Activated CD8-positive, alpha-beta memory T cell treated with anti-CD3 and anti-CD28 coated beads, Interleukin-2, amount 50 U/mL, for 48 hours (primary cell): ENCODE measurements at regions not wholly inside any gene's neighbourhood (a gene's known extent, or its start where the extent isn't known, plus 50 kb on each side); places are given as distances from the start of the nearest gene placed in this dataset.

Experiments
- DNase-seq: peaks from one replicate; pipeline ENCODE4 v3.0.0-alpha.2; 2020

DNA sequence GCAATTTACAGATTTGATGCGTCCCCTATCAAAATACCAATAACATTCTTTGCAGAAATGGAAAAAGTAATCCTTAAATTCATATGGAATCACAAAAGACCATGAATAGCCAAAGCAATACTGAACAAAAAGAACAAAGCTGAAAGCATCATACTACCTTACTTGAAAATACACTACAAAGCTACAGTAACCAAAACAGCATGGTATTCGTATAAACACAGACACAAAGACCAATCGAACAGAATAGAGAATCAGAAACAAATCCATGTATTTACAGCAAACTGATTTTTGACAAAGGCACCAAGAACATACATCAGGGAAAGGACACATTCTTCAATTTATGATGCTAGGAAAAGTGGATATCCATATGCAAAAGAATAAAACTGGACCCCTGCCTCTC, 206.5 kb upstream of the PDE10A start:
- DNase-seq = no peak

DNA sequence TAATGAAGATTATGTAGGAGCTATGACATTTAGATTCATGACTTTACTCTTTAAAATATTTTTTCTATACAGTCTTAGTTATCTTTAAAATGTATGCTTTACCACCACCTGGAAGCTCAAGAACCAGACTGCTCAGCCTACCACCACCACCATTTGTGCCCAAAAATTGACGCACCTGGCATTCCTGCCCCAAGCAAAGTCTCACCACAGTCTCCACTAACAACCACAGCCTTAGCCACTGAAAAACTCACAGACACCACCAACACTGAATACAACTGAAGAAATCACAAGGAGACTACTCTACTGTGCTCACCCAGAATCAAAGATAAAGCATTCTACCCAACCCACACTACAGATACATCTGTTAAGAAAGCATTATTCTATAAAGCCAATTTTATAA, 201.9 kb upstream of the PDE10A start:
- DNase-seq = no peak

DNA sequence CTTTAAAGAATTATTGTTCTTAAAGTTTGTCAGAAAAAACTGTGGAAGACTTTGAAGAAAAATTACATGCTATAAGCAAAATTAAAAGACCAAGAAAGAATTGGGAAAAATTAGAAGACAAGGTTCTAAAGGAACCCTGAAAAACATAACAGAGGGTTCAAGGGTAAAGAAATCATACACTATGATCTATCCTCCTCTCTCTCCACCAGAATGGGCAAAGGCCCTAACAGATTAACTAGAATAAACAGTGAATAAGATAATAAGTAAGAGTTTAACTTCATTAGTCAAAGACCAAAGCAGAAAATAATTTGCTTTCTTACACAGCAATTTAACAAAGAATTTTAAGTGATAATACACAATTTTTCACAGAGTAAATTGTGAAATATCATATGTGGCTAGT, 201.2 kb upstream of the PDE10A start:
- DNase-seq = no peak

DNA sequence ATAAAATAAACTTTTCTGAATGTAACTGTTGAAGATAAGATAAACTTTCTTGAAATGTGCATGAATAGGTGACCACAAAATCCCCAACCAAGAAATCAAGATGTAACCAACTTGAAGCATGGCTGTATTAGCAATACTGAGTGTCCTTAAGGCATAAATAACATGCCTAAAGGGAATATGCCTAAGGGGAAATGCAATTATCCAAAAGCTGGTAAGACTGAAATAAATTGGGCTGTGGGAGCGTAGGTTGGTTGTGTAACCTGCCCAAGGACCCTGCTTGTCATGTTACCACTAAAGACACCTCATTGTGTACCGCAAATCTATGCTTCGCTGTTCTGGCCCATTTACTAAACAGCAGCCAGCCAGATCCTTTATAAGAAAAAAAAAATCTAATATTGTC, 200.8 kb upstream of the PDE10A start:
- no peak for DNase-seq

DNA sequence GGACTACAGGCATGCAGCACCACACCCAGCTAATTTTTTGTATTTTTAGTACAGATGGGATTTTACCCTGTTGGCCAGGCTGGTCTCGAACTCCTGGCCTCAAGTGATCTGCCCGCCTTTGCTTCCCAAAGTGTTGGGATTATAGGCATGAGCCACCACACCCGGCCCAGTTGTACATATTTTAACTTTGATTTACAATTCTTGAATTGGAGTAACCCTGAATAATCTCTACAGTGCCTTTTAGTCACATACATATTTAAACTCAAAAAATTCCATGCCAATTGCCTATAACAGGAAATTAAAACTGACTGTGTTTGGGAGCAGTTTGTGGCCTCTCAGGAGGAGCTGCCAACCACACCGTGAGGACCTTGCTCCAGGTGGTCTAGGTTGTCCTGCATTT, 199.8 kb upstream of the PDE10A start:
- DNase-seq = no peak

DNA sequence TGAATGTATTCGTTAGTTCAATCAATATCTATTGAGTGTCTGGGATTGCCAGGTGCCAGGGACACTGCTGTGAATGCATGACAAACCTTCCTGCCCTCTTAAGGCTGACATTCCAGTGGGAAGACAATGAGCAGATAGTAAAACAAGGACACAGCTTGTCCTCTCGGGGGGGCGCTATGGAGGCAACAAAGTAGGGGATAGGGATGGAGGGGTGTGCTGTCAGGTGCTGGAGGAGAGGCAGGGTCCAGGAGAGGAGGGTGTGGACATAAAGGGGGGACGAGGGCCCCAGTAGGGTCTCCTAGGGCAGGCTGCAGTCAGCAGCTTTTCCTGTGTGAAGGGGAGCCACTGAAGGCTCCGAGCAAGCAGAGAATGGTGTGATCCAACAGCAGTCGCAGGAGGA, 198.2 kb upstream of the PDE10A start:
- no peak for DNase-seq

DNA sequence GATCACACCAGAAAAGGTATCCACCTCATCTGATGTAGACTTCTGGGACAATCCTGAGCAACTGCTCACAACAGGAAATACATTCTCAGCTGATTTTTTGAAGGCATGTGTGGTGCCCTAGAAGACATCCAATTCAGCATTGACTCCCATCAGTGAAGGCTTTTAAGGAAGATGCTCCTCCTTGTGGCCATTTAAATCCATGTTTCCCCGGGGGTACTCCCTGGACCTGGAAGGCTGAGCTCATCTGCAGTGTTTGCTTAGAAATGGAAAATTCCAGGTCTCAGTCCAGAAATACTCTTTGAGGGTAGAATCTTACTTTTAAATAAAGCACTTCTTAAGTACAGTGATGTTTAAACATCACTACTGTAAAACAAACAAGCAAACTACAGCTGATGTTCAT, 195.5 kb upstream of the PDE10A start:
- DNase-seq = no peak

DNA sequence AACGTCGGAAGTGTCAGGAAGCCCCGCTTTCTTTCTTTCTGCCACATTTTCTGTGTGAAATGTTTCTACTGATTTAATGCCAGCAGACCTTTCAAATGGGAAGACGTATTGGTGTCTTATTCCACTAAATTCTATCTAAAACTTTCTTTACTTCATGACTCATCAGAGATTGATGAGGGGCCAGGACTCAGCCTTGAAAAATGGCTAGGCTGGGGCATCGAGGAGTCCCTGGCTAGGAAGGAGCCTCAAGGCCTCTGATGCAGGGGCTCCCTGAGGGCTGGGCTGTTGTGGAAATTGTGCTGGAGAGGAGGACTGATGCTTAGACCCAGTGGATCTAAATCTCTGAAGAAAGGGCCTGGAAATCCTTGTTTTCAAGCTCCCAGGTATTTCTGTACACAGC, 192.8 kb upstream of the PDE10A start:
- no peak for DNase-seq

DNA sequence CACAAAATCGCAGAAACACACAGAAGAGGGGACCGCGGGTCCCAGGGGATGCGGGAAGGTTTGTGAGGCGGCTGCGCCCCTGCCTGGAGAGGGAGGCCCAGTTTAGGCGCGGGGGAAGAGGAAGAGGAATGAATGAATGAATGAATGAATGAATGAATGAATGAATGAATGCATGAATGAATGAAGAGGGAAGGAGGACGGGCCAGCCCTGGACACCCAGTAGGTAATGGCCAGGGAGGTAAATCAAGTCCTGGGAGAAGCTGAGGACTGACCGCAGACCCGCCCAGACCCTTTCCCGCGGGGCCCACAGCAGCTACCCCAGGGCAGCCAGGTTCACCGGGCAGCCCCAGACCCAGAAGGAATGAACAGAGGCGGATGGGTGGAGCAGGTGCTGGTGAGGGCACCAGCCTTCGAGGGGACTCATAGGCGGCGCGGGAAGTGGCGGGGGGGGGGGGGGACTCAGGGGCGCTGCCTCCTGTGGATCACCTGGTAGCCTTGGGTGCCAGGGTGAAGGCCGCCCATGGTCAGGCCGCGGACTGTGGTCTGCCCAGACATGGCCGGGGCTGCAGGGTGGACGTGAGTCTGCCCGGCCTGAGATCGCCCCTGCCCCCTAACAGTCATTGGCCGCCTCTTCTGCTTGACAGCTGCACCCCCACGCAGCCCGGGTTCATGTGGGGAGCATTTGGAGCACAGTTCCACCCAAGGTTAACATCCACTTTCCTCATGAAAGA, 192.0 kb upstream of the PDE10A start:
- no peak for DNase-seq

DNA sequence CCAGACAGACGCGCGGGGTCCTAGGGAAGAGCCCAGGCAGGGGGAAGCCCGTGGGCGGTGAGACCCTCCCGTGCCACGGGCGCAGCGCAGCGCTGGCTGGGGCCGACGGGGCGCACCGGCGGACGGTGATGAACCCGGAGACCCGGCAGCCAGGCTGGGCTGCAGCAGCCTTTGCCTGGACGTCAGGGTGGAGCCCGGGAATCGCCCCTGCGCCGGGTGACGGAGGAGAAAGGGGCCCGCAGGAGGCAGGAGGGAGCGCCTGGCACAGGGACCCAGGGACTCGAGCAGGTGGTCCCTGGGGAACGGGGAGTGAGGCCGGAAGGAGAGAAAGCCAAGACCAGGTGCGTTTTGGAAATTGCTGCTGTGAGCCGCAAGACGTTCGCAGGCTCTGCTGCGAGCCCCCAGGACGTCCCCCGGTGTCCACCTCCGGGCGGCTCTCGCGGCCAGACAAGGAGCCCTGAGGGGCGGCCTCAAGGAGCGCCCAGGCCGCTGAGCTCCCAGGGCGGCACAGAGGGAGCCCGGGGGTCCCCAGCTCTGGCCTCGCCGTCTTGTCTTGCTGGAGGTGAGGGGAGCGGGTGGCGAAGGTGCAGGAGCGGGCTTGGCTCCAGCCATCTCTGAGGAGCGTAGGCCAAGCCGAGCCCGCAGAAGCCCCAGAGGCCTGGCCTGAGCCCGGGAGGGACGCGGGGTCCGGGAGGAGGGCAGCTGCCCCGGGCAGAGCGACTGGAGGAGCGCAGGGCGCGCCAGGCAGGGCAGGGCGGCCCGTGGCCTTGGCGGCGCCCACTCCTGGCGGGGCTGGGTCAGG, 191.2 kb upstream of the PDE10A start:
- DNase-seq = no peak

DNA sequence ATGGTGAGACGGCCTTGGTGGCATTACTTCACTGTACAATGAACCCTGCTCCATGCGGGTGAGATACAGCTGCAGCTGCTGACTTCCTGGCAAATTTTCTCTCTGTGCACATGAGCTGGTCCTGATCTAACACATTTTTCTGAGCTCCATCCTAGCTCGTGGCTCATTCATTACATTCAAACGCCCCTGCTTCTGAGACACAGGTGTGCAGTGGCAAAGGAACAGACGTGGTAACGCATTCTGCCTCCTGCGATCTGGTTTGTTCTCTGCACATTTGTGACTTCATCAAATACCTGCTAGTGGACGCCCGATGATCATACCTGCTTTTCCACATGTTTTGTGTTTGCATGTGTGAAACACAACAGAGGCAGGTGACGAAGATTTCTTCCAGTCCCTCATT, 189.6 kb upstream of the PDE10A start:
- DNase-seq = no peak

DNA sequence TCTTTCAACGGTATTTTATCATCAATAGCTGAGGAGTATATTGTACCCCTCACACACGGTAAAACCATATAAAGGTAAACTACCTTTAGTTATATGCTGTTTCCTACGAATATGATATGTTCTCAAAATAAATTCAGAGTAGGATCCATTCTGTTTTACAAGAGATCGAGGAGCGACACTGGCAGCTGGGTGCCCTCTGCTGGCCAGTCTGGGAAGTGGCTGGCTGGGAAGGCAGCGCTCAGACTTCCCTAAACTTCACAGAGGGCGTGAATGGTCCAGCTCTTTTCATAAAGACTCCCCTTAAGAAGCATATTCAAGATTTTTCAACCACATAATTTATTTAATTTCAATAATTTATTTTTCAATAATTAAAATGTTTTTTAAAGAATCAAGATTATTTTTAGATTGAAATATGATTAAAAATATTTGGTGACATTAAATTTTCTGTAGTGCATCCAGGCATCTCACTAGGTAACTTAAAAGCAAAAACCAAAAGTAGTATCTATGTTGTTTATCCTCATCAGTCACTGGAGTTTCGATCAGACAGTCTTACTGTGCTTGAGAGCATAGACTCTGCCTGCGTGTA, 187.5 kb upstream of the PDE10A start:
- peak; percentile 81 for DNase-seq

DNA sequence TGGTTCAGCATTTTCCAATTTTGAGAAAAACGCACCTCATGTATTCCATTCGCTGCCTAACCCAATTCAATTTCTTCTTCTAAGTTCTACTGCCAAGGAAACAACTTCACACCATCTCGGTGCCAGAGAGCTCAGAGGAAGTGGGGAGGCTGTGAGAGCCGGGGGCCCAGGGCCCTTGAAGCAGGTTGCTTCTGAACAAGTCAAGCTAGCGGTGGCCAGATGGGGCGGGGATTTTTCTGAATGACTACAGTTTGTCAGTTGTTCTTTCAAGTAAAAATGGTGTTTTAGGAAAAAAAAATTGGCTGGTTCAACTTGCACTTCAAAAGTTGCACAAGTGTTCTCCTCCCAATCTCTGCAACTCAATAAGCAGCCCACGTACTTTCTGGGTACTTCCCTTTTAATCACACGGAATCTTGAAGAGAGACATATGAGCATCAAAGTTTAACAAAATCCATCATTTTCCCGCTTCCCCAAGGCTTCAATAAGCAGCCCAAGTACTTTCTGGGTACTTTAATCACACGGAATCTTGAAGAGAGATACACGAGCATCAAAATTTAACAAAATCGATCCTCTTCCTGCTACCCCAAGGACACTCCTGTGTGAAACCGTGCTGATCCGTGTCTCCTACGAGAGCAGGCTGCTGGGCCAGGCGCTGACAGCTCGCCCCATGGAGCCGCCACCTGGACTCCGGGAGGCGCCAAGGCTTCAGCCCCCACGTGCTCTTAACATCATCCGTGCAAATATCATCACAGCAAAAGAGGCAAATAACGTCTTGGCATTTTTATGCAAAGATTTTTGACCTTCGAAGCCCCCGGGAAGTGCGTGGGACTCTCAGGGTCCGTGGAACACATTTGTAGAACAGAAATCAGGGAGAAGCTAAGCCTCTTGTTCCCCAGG, 186.7 kb upstream of the PDE10A start:
- DNase-seq = no peak

DNA sequence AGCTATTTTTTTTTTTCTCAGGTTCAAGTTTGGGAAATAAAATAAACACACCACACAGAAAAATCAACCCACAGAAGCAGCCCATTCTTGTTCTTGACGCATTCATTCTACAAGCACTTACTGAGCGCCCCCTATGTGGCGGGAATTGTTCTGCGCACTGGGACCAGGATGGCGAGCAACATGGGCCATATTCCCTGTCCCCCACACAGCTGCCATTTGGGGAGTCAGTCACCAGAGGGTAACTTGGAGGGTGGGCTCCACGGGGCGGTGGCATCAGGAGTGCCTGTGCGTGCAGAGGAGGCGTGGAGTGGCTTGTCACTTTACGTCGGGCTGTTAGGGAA, 185.0 kb upstream of the PDE10A start:
- DNase-seq = no peak

DNA sequence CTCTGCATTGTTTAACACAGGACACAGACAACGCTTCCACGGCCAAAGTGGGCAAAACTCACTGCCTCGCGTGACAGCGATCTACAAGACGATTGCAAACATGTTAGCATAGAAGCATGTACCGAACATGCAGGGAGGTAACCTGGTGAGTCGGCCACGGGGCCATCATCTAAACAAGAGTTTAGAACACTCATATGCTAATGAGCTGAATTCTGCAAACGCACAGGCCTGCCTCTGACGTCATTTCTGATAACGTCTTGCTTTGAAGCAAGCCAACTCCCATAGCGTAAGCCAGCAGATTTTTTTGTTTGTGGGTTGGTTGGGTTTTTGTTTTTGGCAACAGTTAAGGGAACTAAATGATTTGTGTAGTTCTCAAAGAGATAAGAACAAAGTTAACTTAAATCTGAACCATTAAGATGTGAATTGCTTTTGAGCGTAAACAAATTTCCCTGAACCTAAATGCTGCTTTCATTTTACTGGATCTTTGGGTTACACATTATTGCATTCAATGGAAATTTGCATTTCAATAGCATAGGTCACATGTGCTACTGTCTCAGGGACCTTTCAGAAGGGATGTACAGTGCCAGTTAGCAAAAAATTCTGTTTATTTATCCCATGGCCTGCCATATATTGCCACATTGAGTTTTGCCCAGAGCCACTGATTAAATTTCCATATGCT, 184.5 kb upstream of the PDE10A start:
- no peak for DNase-seq

DNA sequence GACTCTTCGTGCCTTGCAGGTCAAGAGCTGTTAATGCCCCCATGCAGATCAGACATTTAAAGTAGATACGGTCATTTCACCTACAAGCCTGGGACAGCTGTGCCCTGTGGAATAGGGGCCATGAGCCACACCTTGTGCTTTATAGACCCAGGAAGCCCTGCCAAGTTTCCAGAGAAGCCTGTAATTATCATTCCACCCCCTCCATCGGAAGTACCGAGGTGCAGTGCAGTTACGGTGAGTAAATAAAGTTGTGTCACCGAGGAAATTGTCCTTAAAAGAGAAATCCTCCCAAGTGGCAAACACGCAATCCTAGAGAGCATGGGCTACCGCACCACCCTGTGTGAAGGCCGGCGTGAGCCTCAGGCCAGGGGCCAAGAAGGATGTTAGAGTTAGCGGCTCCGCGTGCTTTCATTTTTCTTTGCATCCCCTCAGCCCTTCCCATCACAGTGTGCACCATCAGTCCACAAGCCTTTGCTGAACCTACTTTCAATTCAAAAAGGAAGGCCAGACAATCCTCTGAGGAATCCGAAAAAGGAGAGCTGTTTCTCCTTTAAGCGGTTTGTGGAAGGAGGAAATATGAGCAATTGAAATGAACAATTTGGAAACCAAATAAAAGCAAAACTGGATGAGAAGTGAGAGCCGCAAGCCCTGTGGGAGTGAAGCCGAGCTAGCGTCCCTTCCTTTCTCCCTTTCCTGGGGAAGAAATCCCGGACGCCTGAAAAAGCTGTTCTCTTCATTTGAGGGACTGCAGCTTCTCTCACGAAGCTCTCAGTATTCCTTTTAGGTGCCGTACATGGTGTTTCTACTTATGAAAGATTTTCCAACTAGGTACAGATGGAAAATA, 183.3 kb upstream of the PDE10A start:
- DNase-seq = no peak

DNA sequence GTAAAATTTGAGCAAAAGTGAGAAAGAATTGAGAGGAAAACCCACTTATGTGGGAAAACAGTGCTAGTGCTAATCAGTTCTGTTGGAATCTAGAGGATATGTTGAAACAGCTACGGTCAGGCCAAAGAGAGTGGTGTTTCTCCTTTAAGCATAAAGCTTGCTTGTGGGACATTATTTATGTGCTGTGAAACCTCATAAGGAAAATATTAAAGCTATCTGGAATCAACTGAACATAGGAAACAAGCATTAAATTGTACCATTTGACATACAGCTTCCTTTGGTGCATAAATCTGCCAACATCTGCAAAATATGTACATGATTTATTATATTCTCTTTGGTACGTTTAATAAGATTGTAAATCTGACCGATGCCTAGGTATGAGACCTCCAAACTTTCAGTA, 182.5 kb upstream of the PDE10A start:
- no peak for DNase-seq

DNA sequence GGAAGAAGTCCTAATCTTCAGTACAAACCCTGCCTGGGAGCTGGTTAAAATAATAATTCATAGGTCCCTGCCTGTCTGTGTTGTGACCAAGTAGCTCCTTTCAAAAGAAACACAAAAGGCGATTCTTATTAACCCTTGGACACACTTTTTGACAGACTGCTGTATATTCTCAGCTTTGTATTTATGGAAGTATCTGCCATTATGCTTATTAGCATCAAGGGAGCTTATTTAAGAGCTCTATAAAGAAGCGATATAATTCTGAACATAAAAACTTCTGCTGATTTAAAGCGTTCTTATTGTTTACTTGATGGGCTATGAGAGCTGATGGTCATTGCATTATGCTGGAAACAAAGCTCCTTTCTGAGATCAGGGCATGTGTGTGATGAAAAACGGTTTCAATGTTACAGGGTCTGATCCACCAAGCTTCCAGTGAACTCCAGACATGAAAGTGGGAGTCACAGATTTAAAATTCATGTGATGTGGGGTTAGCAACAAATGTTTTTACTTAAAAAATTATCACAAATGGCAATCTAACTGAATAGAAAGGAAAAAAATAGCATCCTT, 181.8 kb upstream of the PDE10A start:
- no peak for DNase-seq

DNA sequence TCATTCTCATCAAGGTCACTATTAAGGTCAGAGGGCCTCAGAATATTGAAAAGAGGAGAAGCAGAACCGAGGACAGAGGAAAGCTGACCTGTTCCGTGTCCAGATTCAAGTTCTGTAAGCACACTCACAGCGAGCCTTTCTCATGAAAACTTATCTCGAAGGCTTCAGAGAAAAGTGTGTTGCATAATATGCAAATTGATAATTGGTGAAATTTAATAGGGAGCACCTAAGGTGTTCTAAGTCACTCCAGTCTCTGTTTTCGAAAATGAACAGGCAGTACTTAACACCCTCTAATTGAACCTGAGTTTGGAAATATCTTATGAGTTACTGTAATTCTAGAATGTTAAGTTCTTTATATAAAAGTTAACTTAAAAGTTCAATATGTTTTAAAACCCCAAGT, 181.2 kb upstream of the PDE10A start:
- no peak for DNase-seq

DNA sequence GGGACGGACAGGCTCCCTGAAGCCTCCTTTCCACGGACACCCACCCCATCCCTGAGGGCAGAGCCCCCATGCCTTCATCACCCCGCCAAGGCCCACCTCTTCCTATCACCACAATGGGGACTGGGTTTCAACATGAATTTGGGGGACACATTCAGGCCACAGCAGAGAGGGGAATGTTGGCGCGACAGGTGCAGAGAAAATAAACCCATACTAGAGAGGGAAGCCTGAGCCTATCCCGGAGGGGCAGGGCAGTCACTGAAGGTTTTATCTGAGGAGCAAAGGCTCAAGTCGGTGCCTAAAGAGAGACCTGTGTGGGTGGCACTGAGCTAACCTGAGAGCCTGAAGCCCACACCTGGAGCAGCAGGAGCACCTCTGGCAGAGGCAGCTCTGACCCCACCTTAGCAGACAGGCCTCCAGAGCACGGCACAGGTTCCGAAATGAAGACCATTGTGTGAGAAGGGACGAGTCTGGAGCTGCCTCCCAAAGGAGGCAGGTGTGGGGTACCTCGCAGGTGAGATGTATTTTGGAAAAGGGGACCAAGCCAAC, 180.6 kb upstream of the PDE10A start:
- no peak for DNase-seq

DNA sequence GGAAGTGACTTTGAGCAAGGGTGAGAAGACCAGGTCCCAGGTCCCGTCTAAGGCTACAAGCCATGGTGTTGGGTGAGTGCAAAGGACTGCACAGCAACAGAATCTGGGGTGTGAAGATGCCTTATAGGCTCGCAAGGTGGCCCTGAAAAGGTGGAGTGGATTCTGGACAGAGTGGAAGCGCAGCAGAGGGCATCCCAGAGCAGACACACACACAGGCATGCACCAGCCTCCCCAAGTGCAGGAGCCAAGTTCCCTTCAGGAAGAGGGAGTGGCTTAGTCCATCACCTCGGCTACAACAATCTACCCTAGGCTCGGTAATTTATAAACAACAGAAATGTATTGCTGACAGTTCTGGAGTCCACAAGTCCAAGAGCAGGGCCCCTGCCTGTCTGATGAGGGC, 180.1 kb upstream of the PDE10A start:
- DNase-seq = no peak
